ENCODE measurements at regions not wholly inside any gene's neighbourhood (a gene's known extent, or its start where the extent isn't known, plus 50 kb on each side); places are given as distances from the start of the nearest gene placed in this dataset. TPM values are rescaled to one million over a fixed set of nuclear protein-coding genes. Genes with fewer than 3 reads are reported as not detected.

DNA sequence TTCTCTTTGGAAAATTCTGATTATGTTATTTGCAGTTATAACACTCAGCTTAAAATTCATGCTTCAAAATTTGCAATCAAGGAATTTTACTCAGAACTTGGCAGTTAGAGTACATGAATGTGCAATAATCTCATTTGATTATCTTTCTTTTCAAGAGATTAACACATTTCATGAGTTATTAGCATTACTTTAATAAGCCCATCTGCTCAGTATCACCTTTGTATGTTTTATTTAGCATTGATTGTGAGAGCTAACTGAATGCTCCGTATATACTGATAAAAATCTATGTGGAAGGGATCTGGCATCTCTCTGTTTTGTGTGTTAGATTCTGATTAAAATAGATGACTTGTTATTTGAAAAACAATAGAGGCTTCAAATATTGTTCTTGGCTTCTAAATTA lies 55.6 kb upstream of the CPNE8 start:
- Histone ChIP-seq H3K27ac (ENCODE audit: low read depth, low read length) (no peak overlapping the region), H3K9me3 (ENCODE audit: low read depth, low read length) (no peaks in the 10 kb centered on the region), H2AFZ (ENCODE audit: low read length) (no peak overlapping the region), H3K27me3 (ENCODE audit: insufficient read depth, low read length) (no peaks in the 10 kb centered on the region), H3K79me2 (ENCODE audit: insufficient read depth, low read length) (no peaks in the 10 kb centered on the region), H3K4me3 (ENCODE audit: insufficient read depth, low read length) (no peak overlapping the region), H4K20me1 (ENCODE audit: insufficient read depth, low read length) (no peaks in the 10 kb centered on the region), H3K4me1 (ENCODE audit: insufficient read depth, low read length) (no peaks in the 10 kb centered on the region), H3K4me2 (ENCODE audit: insufficient read depth, low read length) (no peak overlapping the region), H3K36me3 (ENCODE audit: insufficient read depth, low read length) (no peaks in the 10 kb centered on the region)
- DNase-seq (ENCODE audit: insufficient read length, low spot score, missing footprints) = no peak
- TF ChIP-seq, protein P1, sequence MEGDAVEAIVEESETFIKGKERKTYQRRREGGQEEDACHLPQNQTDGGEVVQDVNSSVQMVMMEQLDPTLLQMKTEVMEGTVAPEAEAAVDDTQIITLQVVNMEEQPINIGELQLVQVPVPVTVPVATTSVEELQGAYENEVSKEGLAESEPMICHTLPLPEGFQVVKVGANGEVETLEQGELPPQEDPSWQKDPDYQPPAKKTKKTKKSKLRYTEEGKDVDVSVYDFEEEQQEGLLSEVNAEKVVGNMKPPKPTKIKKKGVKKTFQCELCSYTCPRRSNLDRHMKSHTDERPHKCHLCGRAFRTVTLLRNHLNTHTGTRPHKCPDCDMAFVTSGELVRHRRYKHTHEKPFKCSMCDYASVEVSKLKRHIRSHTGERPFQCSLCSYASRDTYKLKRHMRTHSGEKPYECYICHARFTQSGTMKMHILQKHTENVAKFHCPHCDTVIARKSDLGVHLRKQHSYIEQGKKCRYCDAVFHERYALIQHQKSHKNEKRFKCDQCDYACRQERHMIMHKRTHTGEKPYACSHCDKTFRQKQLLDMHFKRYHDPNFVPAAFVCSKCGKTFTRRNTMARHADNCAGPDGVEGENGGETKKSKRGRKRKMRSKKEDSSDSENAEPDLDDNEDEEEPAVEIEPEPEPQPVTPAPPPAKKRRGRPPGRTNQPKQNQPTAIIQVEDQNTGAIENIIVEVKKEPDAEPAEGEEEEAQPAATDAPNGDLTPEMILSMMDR (IDR thresholded peaks at IDR 0.05; ENCODE audit: extremely low read depth, low read depth, low read length) = no peak

GRCh38 chr12:38956337-38956736 lies 50.9 kb upstream of the CPNE8 start:
- Histone ChIP-seq H3K4me2 (ENCODE audit: insufficient read depth, low read length) (no peak overlapping the region), H3K36me3 (ENCODE audit: insufficient read depth, low read length) (no peaks in the 10 kb centered on the region), H2AFZ (ENCODE audit: low read length) (no peak overlapping the region), H3K4me3 (ENCODE audit: insufficient read depth, low read length) (no peak overlapping the region), H3K79me2 (ENCODE audit: insufficient read depth, low read length) (no peaks in the 10 kb centered on the region), H3K4me1 (ENCODE audit: insufficient read depth, low read length) (no peaks in the 10 kb centered on the region), H3K27ac (ENCODE audit: low read depth, low read length) (no peak overlapping the region), H3K27me3 (ENCODE audit: insufficient read depth, low read length) (no peaks in the 10 kb centered on the region), H4K20me1 (ENCODE audit: insufficient read depth, low read length) (no peaks in the 10 kb centered on the region), H3K9me3 (ENCODE audit: low read depth, low read length) (no peaks in the 10 kb centered on the region)
- TF ChIP-seq, protein P1 (IDR thresholded peaks at IDR 0.05; ENCODE audit: extremely low read depth, low read depth, low read length) = no peak
- no peak for DNase-seq (ENCODE audit: insufficient read length, low spot score, missing footprints)

Small RNA genes lying in the stretch of these regions (small RNA-seq; reads per million reads assigned to genes)
- not detected for gene AC084373.1
